Stomach (tissue), 8 donors: ENCODE measurements at regions not wholly inside any gene's neighbourhood (a gene's known extent, or its start where the extent isn't known, plus 50 kb on each side); places are given as distances from the start of the nearest gene placed in this dataset.
A peak's percentile ranks its signal among the peaks of the same experiment; 100 is the strongest.

ENCODE experiments used
- DNase-seq, 2 donors: peaks; one replicate each; pipeline versions ENCODE4 v3.0.0 to v3.0.0-alpha.2; 2013 to 2019
- H3K27ac ChIP-seq, 5 donors: fragments of 200-600 bp in 4 of 5; sonication (generic) in 4 of 5; one replicate each; pipeline ENCODE4 v1.5.1; 2013 to 2019; ENCODE audit warnings: mild to moderate bottlenecking in 1 of 5, moderate library complexity in 1 of 5
- H3K27me3 ChIP-seq, 3 donors: fragments of 200-600 bp; sonication (generic); one replicate each; pipeline ENCODE4 v1.5.1; 2017 to 2019; ENCODE audit warnings: mixed run types in 1 of 3
- H3K36me3 ChIP-seq, 4 donors: fragments of 200-600 bp; sonication (generic); 1 replicate in 3 of 4; 2 replicates in 1 of 4; pipeline ENCODE4 v1.5.1; 2016 to 2019
- H3K4me1 ChIP-seq, 4 donors: fragments of 200-600 bp; sonication (generic); one replicate each; pipeline ENCODE4 v1.5.1; 2016 to 2019
- H3K4me3 ChIP-seq, 4 donors: fragments of 200-600 bp; sonication (generic) in 3 of 4; one replicate each; pipeline ENCODE4 v1.5.1; 2016 to 2019; ENCODE audit warnings: mild to moderate bottlenecking in 1 of 4
- H3K9me3 ChIP-seq, 4 donors: fragments of 200-600 bp; sonication (generic); one replicate each; pipeline ENCODE4 v1.5.1; 2016 to 2019
- CTCF ChIP-seq, 7 experiments: fragments of 450-650 bp in 4 of 7; fragments of 200-600 bp in 3 of 7; sonication (generic) in 3 of 7; IDR thresholded peaks; one replicate each; pipeline ENCODE4 v1.5.1; 2016 to 2019; ENCODE audit warnings: antibody characterized with exemption in 7 of 7, control low read depth in 2 of 7, mild to moderate bottlenecking in 1 of 7
- EP300 ChIP-seq: sonication (generic); formaldehyde crosslinking; IDR thresholded peaks from one replicate; pipeline ENCODE4 v1.6.1; 2017; ENCODE audit warnings: antibody characterized with exemption
- POLR2A ChIP-seq, 4 donors: fragments of 450-650 bp; IDR thresholded peaks; one replicate each; pipeline ENCODE4 v1.6.1; 2016; ENCODE audit warnings: antibody characterized with exemption in 4 of 4, control low read depth in 2 of 4, mild to moderate bottlenecking in 1 of 4, moderate library complexity in 1 of 4
- POLR2AphosphoS5 ChIP-seq, 3 donors: sonication (generic); formaldehyde crosslinking; IDR thresholded peaks; one replicate each; pipeline ENCODE4 v1.6.1; 2016; ENCODE audit warnings: antibody characterized with exemption in 3 of 3
- WGBS, 5 donors: extraction: QIAGEN DNeasy Blood & Tissue Kit in 3 of 5; methylation state at CpG; one replicate each; pipeline versions ENCODE4 v1.1.5 to v1.1.7; 2013 to 2018; 5-methylcytosine and 5-hydroxymethylcytosine counted together
- intact Hi-C: fragments of 100-400 bp; cut with DNase I; formaldehyde crosslinking; loops from one replicate; pipeline ENCODE4 v1.15.1; 2023; ENCODE audit warnings: low total_unique reads
- donor health status: healthy with polysubstance abuse.
- donor health status: Bipolar disorder and iron deficiency.
- donor health status: healthy.

GRCh38 chr13:83009987-83010386, 872.3 kb downstream of the SLITRK1 start:
- Histone ChIP-seq H3K27ac (no peak overlapping the region), H3K4me3 (no peak overlapping the region), H3K36me3 (no peaks in the 10 kb centered on the region), H3K27me3 (no peaks in the 10 kb centered on the region), H3K9me3 (peaks cover 0 to 4% (median 2%) of the 10 kb centered on the region in 4 donors), H3K4me1 (no peaks in the 10 kb centered on the region)
- intact Hi-C loops, result no loop called here
- 54 to 69% (median 66%) methylated on average over 2 of the region's 2 CpGs for WGBS, 5 donors
- peak in 1 of 2 donors; percentile 17 for DNase-seq
- TF ChIP-seq EP300 (no peak), POLR2AphosphoS5 (IDR thresholded peaks at IDR 0.05) (peak in 1 of 3 donors; percentile 3), POLR2A (IDR thresholded peaks at IDR 0.05) (no peak), CTCF (IDR thresholded peaks at IDR 0.05) (no peak)

- DNase-seq, result no peak
- Histone ChIP-seq H3K9me3 (peaks cover 0 to 5% (median 2%) of the 10 kb centered on the region in 4 donors), H3K4me1 (no peaks in the 10 kb centered on the region), H3K4me3 (no peak overlapping the region), H3K27ac (no peak overlapping the region), H3K36me3 (no peaks in the 10 kb centered on the region), H3K27me3 (no peaks in the 10 kb centered on the region)
- WGBS, 5 donors, result 60 to 73% (median 65%) methylated on average over 3 of the region's 3 CpGs
- TF ChIP-seq POLR2A (IDR thresholded peaks at IDR 0.05) (no peak), CTCF (IDR thresholded peaks at IDR 0.05) (no peak), EP300 (no peak), POLR2AphosphoS5 (IDR thresholded peaks at IDR 0.05) (no peak)
- intact Hi-C loops, result no loop called here
Observed at GRCh38 chr13:83008212-83008929, 873.9 kb downstream of the SLITRK1 start.

- Histone ChIP-seq H3K4me1 (no peaks in the 10 kb centered on the region), H3K9me3 (peaks cover 0 to 4% (median 2%) of the 10 kb centered on the region in 4 donors), H3K27ac (no peak overlapping the region), H3K36me3 (no peaks in the 10 kb centered on the region), H3K27me3 (no peaks in the 10 kb centered on the region), H3K4me3 (no peak overlapping the region)
- no peak for DNase-seq
- intact Hi-C loops, result no loop called here
- TF ChIP-seq EP300 (no peak), POLR2AphosphoS5 (IDR thresholded peaks at IDR 0.05) (no peak)
Observed at GRCh38 chr13:83007226-83007625, 875.0 kb downstream of the SLITRK1 start.

- Histone ChIP-seq H3K4me3 (no peak overlapping the region), H3K36me3 (no peaks in the 10 kb centered on the region), H3K4me1 (no peaks in the 10 kb centered on the region), H3K9me3 (peaks cover 0 to 8% (median 0%) of the 10 kb centered on the region in 4 donors), H3K27ac (no peak overlapping the region), H3K27me3 (no peaks in the 10 kb centered on the region)
- DNase-seq, result no peak
- TF ChIP-seq POLR2AphosphoS5 (IDR thresholded peaks at IDR 0.05), result no peak
- no peak for TF ChIP-seq POLR2A (IDR thresholded peaks at IDR 0.05)
- TF ChIP-seq CTCF (IDR thresholded peaks at IDR 0.05), result no peak
- TF ChIP-seq EP300, result no peak
- intact Hi-C loops, result no loop called here
Observed at GRCh38 chr13:83003185-83003584, 879.1 kb downstream of the SLITRK1 start.

- DNase-seq, result no peak
- no peaks in the 10 kb centered on the region for H3K27me3 ChIP-seq
- H3K27ac ChIP-seq, result no peak overlapping the region
- WGBS, 5 donors, result 74 to 79% (median 77%) methylated on average over 2 of the region's 2 CpGs
- H3K9me3 ChIP-seq, result peaks cover 0 to 3% (median 0%) of the 10 kb centered on the region in 4 donors
- no peaks in the 10 kb centered on the region for H3K36me3 ChIP-seq
- intact Hi-C loops, result no loop called here
- no peak overlapping the region for H3K4me3 ChIP-seq
- no peak for TF ChIP-seq EP300
- TF ChIP-seq CTCF (IDR thresholded peaks at IDR 0.05), result no peak
- no peak for TF ChIP-seq POLR2A (IDR thresholded peaks at IDR 0.05)
- TF ChIP-seq POLR2AphosphoS5 (IDR thresholded peaks at IDR 0.05), result no peak
- H3K4me1 ChIP-seq, result no peaks in the 10 kb centered on the region
Observed at GRCh38 chr13:82993417-82993816, 888.9 kb downstream of the SLITRK1 start.
